ENCODE measurements at regions not wholly inside any gene's neighbourhood (a gene's known extent, or its start where the extent isn't known, plus 50 kb on each side); places are given as distances from the start of the nearest gene placed in this dataset.

DNA sequence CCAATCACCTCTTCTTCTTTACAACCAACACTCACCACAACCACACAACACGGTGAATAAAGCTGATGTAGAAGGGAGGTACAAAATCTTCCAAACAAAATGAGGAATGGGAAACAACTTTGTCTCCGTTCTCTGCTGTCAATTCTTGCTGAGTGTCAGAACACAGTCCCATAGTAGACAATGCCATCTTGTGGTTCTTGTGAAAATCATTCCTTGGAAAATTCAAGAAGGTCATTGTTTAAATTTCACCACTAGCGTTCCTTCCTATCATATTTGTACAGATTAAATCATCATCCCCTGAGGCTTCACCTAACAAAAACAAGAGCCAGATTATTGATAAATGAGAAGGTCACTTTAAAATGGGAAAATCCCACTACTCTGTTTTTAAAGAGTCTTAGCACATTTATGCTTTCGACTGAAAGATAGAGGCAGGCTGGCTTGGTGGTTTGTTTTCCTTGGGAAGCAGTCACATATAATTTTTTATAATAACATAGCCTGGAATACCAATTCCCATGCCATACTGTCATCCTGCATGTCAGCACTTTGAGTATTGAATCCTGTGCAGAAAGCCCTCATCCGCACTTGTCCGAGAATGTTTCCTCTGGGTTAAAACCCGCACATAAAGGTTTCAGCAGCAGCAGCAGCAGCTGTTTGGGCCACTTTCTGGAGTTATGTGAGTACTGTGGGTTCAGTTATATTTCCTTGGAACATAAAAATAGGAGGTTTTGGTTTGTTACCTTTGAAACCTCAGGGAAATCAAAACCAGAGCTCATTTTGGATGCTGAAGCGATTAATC, 395.0 kb upstream of the SMARCA2 start:
- TF ChIP-seq, protein P1, sequence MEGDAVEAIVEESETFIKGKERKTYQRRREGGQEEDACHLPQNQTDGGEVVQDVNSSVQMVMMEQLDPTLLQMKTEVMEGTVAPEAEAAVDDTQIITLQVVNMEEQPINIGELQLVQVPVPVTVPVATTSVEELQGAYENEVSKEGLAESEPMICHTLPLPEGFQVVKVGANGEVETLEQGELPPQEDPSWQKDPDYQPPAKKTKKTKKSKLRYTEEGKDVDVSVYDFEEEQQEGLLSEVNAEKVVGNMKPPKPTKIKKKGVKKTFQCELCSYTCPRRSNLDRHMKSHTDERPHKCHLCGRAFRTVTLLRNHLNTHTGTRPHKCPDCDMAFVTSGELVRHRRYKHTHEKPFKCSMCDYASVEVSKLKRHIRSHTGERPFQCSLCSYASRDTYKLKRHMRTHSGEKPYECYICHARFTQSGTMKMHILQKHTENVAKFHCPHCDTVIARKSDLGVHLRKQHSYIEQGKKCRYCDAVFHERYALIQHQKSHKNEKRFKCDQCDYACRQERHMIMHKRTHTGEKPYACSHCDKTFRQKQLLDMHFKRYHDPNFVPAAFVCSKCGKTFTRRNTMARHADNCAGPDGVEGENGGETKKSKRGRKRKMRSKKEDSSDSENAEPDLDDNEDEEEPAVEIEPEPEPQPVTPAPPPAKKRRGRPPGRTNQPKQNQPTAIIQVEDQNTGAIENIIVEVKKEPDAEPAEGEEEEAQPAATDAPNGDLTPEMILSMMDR (IDR thresholded peaks at IDR 0.05): 0 out of 2 replicates have a peak, but pooled peaks have one; percentile 19
- no peak for TF ChIP-seq SIN3A (IDR thresholded peaks at IDR 0.05; ENCODE audit: borderline replicate concordance, low read depth, low read length)
- no peak for TF ChIP-seq GATA2 (CRISPR knock-in tag; IDR thresholded peaks at IDR 0.05)
- TF ChIP-seq RFX5 (IDR thresholded peaks at IDR 0.05; ENCODE audit: low read length): no peak
- TF ChIP-seq, protein P2, sequence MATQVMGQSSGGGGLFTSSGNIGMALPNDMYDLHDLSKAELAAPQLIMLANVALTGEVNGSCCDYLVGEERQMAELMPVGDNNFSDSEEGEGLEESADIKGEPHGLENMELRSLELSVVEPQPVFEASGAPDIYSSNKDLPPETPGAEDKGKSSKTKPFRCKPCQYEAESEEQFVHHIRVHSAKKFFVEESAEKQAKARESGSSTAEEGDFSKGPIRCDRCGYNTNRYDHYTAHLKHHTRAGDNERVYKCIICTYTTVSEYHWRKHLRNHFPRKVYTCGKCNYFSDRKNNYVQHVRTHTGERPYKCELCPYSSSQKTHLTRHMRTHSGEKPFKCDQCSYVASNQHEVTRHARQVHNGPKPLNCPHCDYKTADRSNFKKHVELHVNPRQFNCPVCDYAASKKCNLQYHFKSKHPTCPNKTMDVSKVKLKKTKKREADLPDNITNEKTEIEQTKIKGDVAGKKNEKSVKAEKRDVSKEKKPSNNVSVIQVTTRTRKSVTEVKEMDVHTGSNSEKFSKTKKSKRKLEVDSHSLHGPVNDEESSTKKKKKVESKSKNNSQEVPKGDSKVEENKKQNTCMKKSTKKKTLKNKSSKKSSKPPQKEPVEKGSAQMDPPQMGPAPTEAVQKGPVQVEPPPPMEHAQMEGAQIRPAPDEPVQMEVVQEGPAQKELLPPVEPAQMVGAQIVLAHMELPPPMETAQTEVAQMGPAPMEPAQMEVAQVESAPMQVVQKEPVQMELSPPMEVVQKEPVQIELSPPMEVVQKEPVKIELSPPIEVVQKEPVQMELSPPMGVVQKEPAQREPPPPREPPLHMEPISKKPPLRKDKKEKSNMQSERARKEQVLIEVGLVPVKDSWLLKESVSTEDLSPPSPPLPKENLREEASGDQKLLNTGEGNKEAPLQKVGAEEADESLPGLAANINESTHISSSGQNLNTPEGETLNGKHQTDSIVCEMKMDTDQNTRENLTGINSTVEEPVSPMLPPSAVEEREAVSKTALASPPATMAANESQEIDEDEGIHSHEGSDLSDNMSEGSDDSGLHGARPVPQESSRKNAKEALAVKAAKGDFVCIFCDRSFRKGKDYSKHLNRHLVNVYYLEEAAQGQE (IDR thresholded peaks at IDR 0.05; ENCODE audit: low read depth, low read length): no peak
